H9 (cell line): ENCODE measurements at regions not wholly inside any gene's neighbourhood (a gene's known extent, or its start where the extent isn't known, plus 50 kb on each side); places are given as distances from the start of the nearest gene placed in this dataset.

Source experiments
- DNase-seq: peaks from one replicate; pipeline ENCODE4 v3.0.0-alpha.2; 2017
- H2AFZ ChIP-seq: one replicate; pipeline ENCODE4 v1.6.1; 2013; ENCODE audit warnings: mild to moderate bottlenecking, low read length, control low read depth, moderate library complexity
- H2AK5ac ChIP-seq: 2 replicates; pipeline ENCODE4 v1.6.1; 2013; ENCODE audit warnings: low read length, control low read depth, mixed read lengths; ENCODE audit not compliant: insufficient read length
- H2BK120ac ChIP-seq: one replicate; pipeline ENCODE4 v1.6.1; 2013; ENCODE audit warnings: low read depth, mild to moderate bottlenecking, low read length, control low read depth, inconsistent platforms; ENCODE audit not compliant: poor library complexity, severe bottlenecking
- H2BK12ac ChIP-seq: 2 replicates; pipeline ENCODE4 v1.6.1; 2013; ENCODE audit warnings: low read length, control low read depth, mixed read lengths, low read depth; ENCODE audit not compliant: insufficient read length
- H2BK15ac ChIP-seq: 2 replicates; pipeline ENCODE4 v1.6.1; 2013; ENCODE audit warnings: low read depth, low read length, control low read depth
- H2BK20ac ChIP-seq: one replicate; pipeline ENCODE4 v1.6.1; 2013; ENCODE audit warnings: low read depth, mild to moderate bottlenecking, low read length, control low read depth, inconsistent platforms; ENCODE audit not compliant: poor library complexity, severe bottlenecking
- H2BK5ac ChIP-seq: 2 replicates; pipeline ENCODE4 v1.6.1; 2013; ENCODE audit warnings: low read length, control low read depth, mixed read lengths; ENCODE audit not compliant: insufficient read length
- H3K14ac ChIP-seq: 2 replicates; pipeline ENCODE4 v1.6.1; 2013; ENCODE audit warnings: low read length, control low read depth; ENCODE audit not compliant: insufficient read depth
- H3K18ac ChIP-seq: 2 replicates; pipeline ENCODE4 v1.6.1; 2013; ENCODE audit warnings: low read depth, mild to moderate bottlenecking, mixed read lengths, low read length, control low read depth; ENCODE audit not compliant: insufficient read length
- H3K23ac ChIP-seq: 2 replicates; pipeline ENCODE4 v1.6.1; 2013; ENCODE audit warnings: low read length, control low read depth, mixed read lengths, low read depth; ENCODE audit not compliant: insufficient read length
- H3K23me2 ChIP-seq: 2 replicates; pipeline ENCODE4 v1.6.1; 2013; ENCODE audit warnings: low read depth, mild to moderate bottlenecking, mixed read lengths, low read length, control low read depth; ENCODE audit not compliant: insufficient read length, poor library complexity, severe bottlenecking
- H3K27ac ChIP-seq: 2 replicates; pipeline ENCODE4 v1.5.1; 2013; ENCODE audit warnings: low read length, control low read depth, mixed read lengths, low read depth; ENCODE audit not compliant: insufficient read length
- H3K27me3 ChIP-seq: 2 replicates; pipeline ENCODE4 v1.6.1; 2013; ENCODE audit warnings: low read length, control low read depth, inconsistent platforms; ENCODE audit not compliant: insufficient read depth
- H3K4ac ChIP-seq: 2 replicates; pipeline ENCODE4 v1.6.1; 2013; ENCODE audit warnings: low read depth, mild to moderate bottlenecking, control low read depth, inconsistent platforms, low read length, moderate library complexity
- H3K4me1 ChIP-seq: 2 replicates; pipeline ENCODE4 v1.6.1; 2013; ENCODE audit warnings: low read length, control low read depth, inconsistent platforms; ENCODE audit not compliant: insufficient read depth
- H3K4me2 ChIP-seq: 2 replicates; pipeline ENCODE4 v1.6.1; 2013; ENCODE audit warnings: low read length, control low read depth, mixed read lengths; ENCODE audit not compliant: insufficient read length, insufficient read depth
- H3K56ac ChIP-seq: 2 replicates; pipeline ENCODE4 v1.6.1; 2013; ENCODE audit warnings: low read depth, mild to moderate bottlenecking, mixed read lengths, low read length, control low read depth; ENCODE audit not compliant: insufficient read length
- H3K79me1 ChIP-seq: 2 replicates; pipeline ENCODE4 v1.6.1; 2013; ENCODE audit warnings: low read depth, mild to moderate bottlenecking, moderate library complexity, low read length, control low read depth, inconsistent platforms; ENCODE audit not compliant: insufficient read depth, poor library complexity, severe bottlenecking
- H3K79me2 ChIP-seq: 2 replicates; pipeline ENCODE4 v1.6.1; 2013; ENCODE audit warnings: low read length, control low read depth, inconsistent platforms; ENCODE audit not compliant: insufficient read depth
- H3K9ac ChIP-seq: 2 replicates; pipeline ENCODE4 v1.6.1; 2013; ENCODE audit warnings: low read length, control low read depth, mixed read lengths; ENCODE audit not compliant: insufficient read length; ENCODE audit errors: extremely low read depth
- H3K9me3 ChIP-seq: one replicate; pipeline ENCODE4 v1.6.1; 2013; ENCODE audit warnings: low read depth, low read length, inconsistent platforms; ENCODE audit not compliant: control insufficient read depth
- H3T11ph ChIP-seq: one replicate; pipeline ENCODE4 v1.6.1; 2013; ENCODE audit warnings: mild to moderate bottlenecking, low read length, control low read depth, inconsistent platforms
- H4K20me1 ChIP-seq: one replicate; pipeline ENCODE4 v1.6.1; 2013; ENCODE audit not compliant: control insufficient read depth, insufficient read length, insufficient read depth
- H4K5ac ChIP-seq: 2 replicates; pipeline ENCODE4 v1.6.1; 2013; ENCODE audit warnings: low read depth, mild to moderate bottlenecking, mixed read lengths, low read length, control low read depth; ENCODE audit not compliant: insufficient read length
- H4K8ac ChIP-seq: replicated peaks from 2 replicates; pipeline ENCODE4 v1.6.1; 2013; ENCODE audit warnings: low read length, control low read depth, mixed read lengths, low read depth; ENCODE audit not compliant: insufficient read length
- H4K91ac ChIP-seq: 2 replicates; pipeline ENCODE4 v1.6.1; 2013; ENCODE audit warnings: low read depth, mild to moderate bottlenecking, moderate library complexity, mixed read lengths, low read length, control low read depth; ENCODE audit not compliant: insufficient read length
- H3K27ac Mint-ChIP-seq, 3 experiments: 2 replicates in 2 of 3; 3 replicates in 1 of 3; pipeline ENCODE4 v1.8.0; 2020 to 2021; ENCODE audit warnings: mixed read lengths in 3 of 3, mild to moderate bottlenecking in 1 of 3, moderate library complexity in 1 of 3
- H3K27me3 Mint-ChIP-seq: 2 replicates; pipeline ENCODE4 v1.8.0; 2021; ENCODE audit warnings: low read depth, mild to moderate bottlenecking, moderate library complexity, mixed read lengths
- H3K36me3 Mint-ChIP-seq, 3 experiments: 2 replicates in 2 of 3; 3 replicates in 1 of 3; pipeline ENCODE4 v1.8.0; 2020 to 2021; ENCODE audit warnings: low read depth in 3 of 3, mixed read lengths in 3 of 3; ENCODE audit not compliant: insufficient read depth in 1 of 3
- H3K4me1 Mint-ChIP-seq, 2 experiments: 2 replicates each; pipeline ENCODE4 v1.8.0; 2020; ENCODE audit warnings: mixed read lengths in 2 of 2
- H3K4me3 Mint-ChIP-seq, 2 experiments: 2 replicates in 1 of 2; 3 replicates in 1 of 2; pipeline ENCODE4 v1.8.0; 2020 to 2021; ENCODE audit warnings: mild to moderate bottlenecking in 2 of 2, mixed read lengths in 2 of 2, moderate library complexity in 1 of 2
- H3K9me3 Mint-ChIP-seq, 2 experiments: 2 replicates in 1 of 2; 3 replicates in 1 of 2; pipeline ENCODE4 v1.8.0; 2020; ENCODE audit warnings: mild to moderate bottlenecking in 2 of 2, mixed read lengths in 2 of 2, moderate library complexity in 1 of 2
- CTCF ChIP-seq: fragments of 200-600 bp; sonication (generic); conservative IDR thresholded peaks from 3 replicates; pipeline ENCODE4 v1.8.0; 2021; ENCODE audit warnings: antibody characterized with exemption, mild to moderate bottlenecking
- WGBS: extraction: QIAGEN DNeasy Blood & Tissue Kit; methylation state at CpG from one replicate; pipeline ENCODE4 v1.1.7; 2013; ENCODE audit warnings: missing lambda C conversion rate, low lambda C conversion rate, mixed read lengths; ENCODE audit not compliant: insufficient read length; ENCODE audit errors: extremely low coverage; 5-methylcytosine and 5-hydroxymethylcytosine counted together

- no peak overlapping the region for H3K4me2 ChIP-seq
- no peak overlapping the region for H2BK20ac ChIP-seq
- no peaks in the 10 kb centered on the region for H4K20me1 ChIP-seq
- Mint-ChIP-seq H3K4me1 (peaks cover 3 to 5% of the 10 kb centered on the region in 2 experiments; a peak in 3 of 4 replicates), H3K27me3 (no peaks in the 10 kb centered on the region), H3K9me3 (peaks cover 10 to 14% of the 10 kb centered on the region in 2 experiments; a peak in 4 of 5 replicates), H3K27ac (no peak overlapping the region), H3K36me3 (peaks cover 7 to 9% (median 8%) of the 10 kb centered on the region in 3 experiments; a peak in 6 of 7 replicates), H3K4me3 (no peak overlapping the region)
- H3T11ph ChIP-seq = no peak overlapping the region
- H3K14ac ChIP-seq = no peak overlapping the region
- no peak overlapping the region for H2BK12ac ChIP-seq
- H3K4ac ChIP-seq = no peak overlapping the region
- WGBS = no CpG with 5 or more reads among the region's 2 CpGs
- H4K91ac ChIP-seq = no peak overlapping the region
- H3K18ac ChIP-seq = no peak overlapping the region
- no peaks in the 10 kb centered on the region for H3K79me2 ChIP-seq
- H3K4me1 ChIP-seq = no peaks in the 10 kb centered on the region
- no peaks in the 10 kb centered on the region for H3K9me3 ChIP-seq
- H3K23ac ChIP-seq = no peak overlapping the region
- no peak overlapping the region for H2BK5ac ChIP-seq
- no peak overlapping the region for H2BK120ac ChIP-seq
- H4K8ac ChIP-seq = no peak overlapping the region
- no peaks in the 10 kb centered on the region for H3K79me1 ChIP-seq
- no peak overlapping the region for H3K56ac ChIP-seq
- no peak for DNase-seq
- H3K23me2 ChIP-seq = no peaks in the 10 kb centered on the region
- H3K27me3 ChIP-seq = no peaks in the 10 kb centered on the region
- H2AK5ac ChIP-seq = no peak overlapping the region
- TF ChIP-seq CTCF = no peak
- H2AFZ ChIP-seq = no peak overlapping the region
- no peak overlapping the region for H2BK15ac ChIP-seq
- no peak overlapping the region for H3K9ac ChIP-seq
- H3K27ac ChIP-seq = no peak overlapping the region
- no peak overlapping the region for H4K5ac ChIP-seq
These were observed 182.1 kb upstream of the ADAMTS5 start for GRCh38 chr21:27149034-27149433.
